SK-N-SH treated with all-trans-retinoic acid at 6 μM for 48 hours (cell line): ENCODE measurements at regions not wholly inside any gene's neighbourhood (a gene's known extent, or its start where the extent isn't known, plus 50 kb on each side); places are given as distances from the start of the nearest gene placed in this dataset.
A peak's percentile ranks its signal among the peaks of the same experiment; 100 is the strongest.

ENCODE experiments used
- ATAC-seq: fragments of 200-7000 bp; cut with Tn5 transposase; 3 replicates; pipeline ENCODE4 v1.9.1; 2020; ENCODE audit warnings: mild to moderate bottlenecking, moderate library complexity
- ARNTL ChIP-seq: fragments of 450-650 bp; formaldehyde crosslinking; IDR thresholded peaks from 2 replicates; pipeline ENCODE4 v1.5.0; 2020; ENCODE audit warnings: low read depth, mild to moderate bottlenecking, moderate library complexity, borderline replicate concordance
- BACH2 ChIP-seq: fragments of 250-450 bp; sonication (Bioruptor Pico); IDR thresholded peaks from 2 replicates; pipeline ENCODE4 v1.9.0; 2021; ENCODE audit warnings: mild to moderate bottlenecking, borderline replicate concordance
- CREB5 ChIP-seq: fragments of 250-450 bp; sonication (Bioruptor Pico); IDR thresholded peaks from 2 replicates; pipeline ENCODE4 v1.5.1; 2020; ENCODE audit warnings: low read depth, mild to moderate bottlenecking, moderate library complexity
- CSRNP3 ChIP-seq: fragments of 250-450 bp; sonication (Bioruptor Pico); IDR thresholded peaks from 2 replicates; pipeline ENCODE4 v1.5.1; 2021; ENCODE audit warnings: mild to moderate bottlenecking, moderate library complexity
- ESRRG ChIP-seq: fragments of 250-450 bp; sonication (Bioruptor Pico); IDR thresholded peaks from 2 replicates; pipeline ENCODE4 v1.6.1; 2021; ENCODE audit warnings: mild to moderate bottlenecking
- GLIS3 ChIP-seq: fragments of 250-450 bp; sonication (Bioruptor Pico); IDR thresholded peaks from 2 replicates; pipeline ENCODE4 v1.5.0; 2020; ENCODE audit warnings: mild to moderate bottlenecking, moderate library complexity
- ISL1 ChIP-seq: fragments of 250-450 bp; sonication (Bioruptor Pico); IDR thresholded peaks from 2 replicates; pipeline ENCODE4 v2.1.2; 2022; ENCODE audit warnings: mild to moderate bottlenecking, moderate library complexity
- OSR1 ChIP-seq: fragments of 250-450 bp; sonication (Bioruptor Pico); IDR thresholded peaks from 2 replicates; pipeline ENCODE4 v1.8.0; 2022; ENCODE audit warnings: moderate library complexity, mild to moderate bottlenecking, inconsistent platforms
- PATZ1 ChIP-seq: fragments of 250-450 bp; sonication (Bioruptor Pico); IDR thresholded peaks from 2 replicates; pipeline ENCODE4 v1.8.0; 2020; ENCODE audit warnings: mild to moderate bottlenecking, moderate library complexity, borderline replicate concordance
- POU6F1 ChIP-seq: fragments of 250-450 bp; sonication (Bioruptor Pico); IDR thresholded peaks from 2 replicates; pipeline ENCODE4 v1.8.0; 2021; ENCODE audit warnings: low read depth, mild to moderate bottlenecking, moderate library complexity, borderline replicate concordance
- PPARA ChIP-seq: fragments of 250-450 bp; sonication (Bioruptor Pico); IDR thresholded peaks from 2 replicates; pipeline ENCODE4 v1.5.0; 2020; ENCODE audit warnings: mild to moderate bottlenecking, borderline replicate concordance
- RARB ChIP-seq: fragments of 250-450 bp; sonication (Bioruptor Pico); IDR thresholded peaks from 2 replicates; pipeline ENCODE4 v1.8.0; 2021; ENCODE audit warnings: mild to moderate bottlenecking, moderate library complexity
- SNAI2 ChIP-seq: fragments of 250-450 bp; sonication (Bioruptor Pico); IDR thresholded peaks from 2 replicates; pipeline ENCODE4 v1.5.0; 2020; ENCODE audit warnings: mild to moderate bottlenecking, moderate library complexity
- TCF4 ChIP-seq: fragments of 250-450 bp; sonication (Bioruptor Pico); IDR thresholded peaks from 2 replicates; pipeline ENCODE4 v1.8.0; 2021; ENCODE audit warnings: mild to moderate bottlenecking, moderate library complexity, borderline replicate concordance
- TOX ChIP-seq: fragments of 250-450 bp; sonication (Bioruptor Pico); IDR thresholded peaks from 2 replicates; pipeline ENCODE4 v1.8.0; 2021; ENCODE audit warnings: mild to moderate bottlenecking, moderate library complexity, borderline replicate concordance
- TSHZ2 ChIP-seq: fragments of 250-450 bp; sonication (Bioruptor Pico); IDR thresholded peaks from 2 replicates; pipeline ENCODE4 v1.5.0; 2020; ENCODE audit warnings: mild to moderate bottlenecking, moderate library complexity
- ZC3H10 ChIP-seq: fragments of 250-450 bp; sonication (Bioruptor Pico); IDR thresholded peaks from 2 replicates; pipeline ENCODE4 v1.5.1; 2021; ENCODE audit warnings: mild to moderate bottlenecking, moderate library complexity
- ZFP3 ChIP-seq: fragments of 250-450 bp; sonication (Bioruptor Pico); IDR thresholded peaks from 2 replicates; pipeline ENCODE4 v1.5.0; 2020; ENCODE audit warnings: mild to moderate bottlenecking, moderate library complexity
- ZFP30 ChIP-seq: fragments of 450-650 bp; formaldehyde crosslinking; IDR thresholded peaks from 2 replicates; pipeline ENCODE4 v1.5.0; 2022; ENCODE audit warnings: mild to moderate bottlenecking, moderate library complexity
- ZNF565 ChIP-seq: fragments of 450-650 bp; formaldehyde crosslinking; conservative IDR thresholded peaks from 2 replicates; pipeline ENCODE4 v1.5.0; 2020; ENCODE audit warnings: low read depth, mild to moderate bottlenecking, moderate library complexity
- ZNF70 ChIP-seq: fragments of 450-650 bp; formaldehyde crosslinking; IDR thresholded peaks from 2 replicates; pipeline ENCODE4 v1.5.0; 2020; ENCODE audit warnings: mild to moderate bottlenecking, moderate library complexity
- ZNF8 ChIP-seq: fragments of 450-650 bp; formaldehyde crosslinking; IDR thresholded peaks from 2 replicates; pipeline ENCODE4 v1.5.0; 2020; ENCODE audit warnings: mild to moderate bottlenecking, moderate library complexity

- no peak for ATAC-seq
- TF ChIP-seq TOX (CRISPR knock-in tag) = no peak
- no peak for TF ChIP-seq PATZ1 (CRISPR knock-in tag)
- TF ChIP-seq GLIS3 (CRISPR knock-in tag) = no peak
- peak; percentile 55; the same call in 1 of the 2 replicates for TF ChIP-seq TCF4 (CRISPR knock-in tag)
Measured at GRCh38 chr2:4762951-4763376, 929.2 kb upstream of the SOX11 start.

- no peak for ATAC-seq
- no peak for TF ChIP-seq BACH2 (CRISPR knock-in tag)
- TF ChIP-seq ARNTL (CRISPR knock-in tag) = no peak
- no peak for TF ChIP-seq SNAI2 (CRISPR knock-in tag)
- no peak for TF ChIP-seq ZFP30 (CRISPR knock-in tag)
- no peak for TF ChIP-seq RARB (CRISPR knock-in tag)
- no peak for TF ChIP-seq ISL1 (CRISPR knock-in tag)
- no peak for TF ChIP-seq ESRRG (CRISPR knock-in tag)
- no peak for TF ChIP-seq TSHZ2
- TF ChIP-seq ZC3H10 (CRISPR knock-in tag) = no peak
- TF ChIP-seq PPARA (CRISPR knock-in tag) = no peak
- TF ChIP-seq TCF4 (CRISPR knock-in tag) = no peak
- TF ChIP-seq ZFP3 (CRISPR knock-in tag) = no peak
Measured at GRCh38 chr2:4765787-4766530, 926.2 kb upstream of the SOX11 start.

- TF ChIP-seq GLIS3 (CRISPR knock-in tag) (no peak), PATZ1 (CRISPR knock-in tag) (no peak), OSR1 (CRISPR knock-in tag) (no peak), TOX (CRISPR knock-in tag) (no peak), POU6F1 (CRISPR knock-in tag) (no peak), BACH2 (CRISPR knock-in tag) (no peak), SNAI2 (CRISPR knock-in tag) (no peak), ZNF565 (no peak), CSRNP3 (no peak), ZFP30 (CRISPR knock-in tag) (no peak), TCF4 (CRISPR knock-in tag) (no peak), ZNF8 (CRISPR knock-in tag) (no peak), CREB5 (CRISPR knock-in tag) (no peak), ZC3H10 (CRISPR knock-in tag) (no peak), ZNF70 (CRISPR knock-in tag) (no peak), TSHZ2 (no peak), PPARA (CRISPR knock-in tag) (no peak)
- TF ChIP-seq, all 23 proteins: peak for 0
- no peak for ATAC-seq
Measured at GRCh38 chr2:4775668-4776067, 916.5 kb upstream of the SOX11 start.
